ENCODE measurements at regions not wholly inside any gene's neighbourhood (a gene's known extent, or its start where the extent isn't known, plus 50 kb on each side); places are given as distances from the start of the nearest gene placed in this dataset.

- Histone ChIP-seq H3K14ac (ENCODE audit: low read length in 2 of 2) (no peak overlapping the region), H3K4me3 (ENCODE audit: insufficient read depth in 1 of 2, low read depth in 1 of 2, low read length in 2 of 2) (no peak overlapping the region), H3K23ac (ENCODE audit: low read length in 2 of 2) (no peak overlapping the region), H3K4me1 (ENCODE audit: control insufficient read depth, insufficient read depth, low read depth, low read length) (no peaks in the 10 kb centered on the region), H3K4ac (ENCODE audit: low read depth in 1 of 2, low read length in 2 of 2) (no peak overlapping the region), H3K27me3 (ENCODE audit: control insufficient read depth in 1 of 2, insufficient read depth in 1 of 2, low read length in 2 of 2) (no peaks in the 10 kb centered on the region), H2BK5ac (ENCODE audit: low read depth, low read length, poor library complexity, severe bottlenecking) (no peak overlapping the region), H2BK15ac (ENCODE audit: low read depth, poor library complexity, severe bottlenecking) (no peak overlapping the region), H3K9me3 (ENCODE audit: control insufficient read depth, low read length) (no peaks in the 10 kb centered on the region), H2AFZ (ENCODE audit: low read depth, low read length) (no peak overlapping the region), H3K36me3 (ENCODE audit: control insufficient read depth in 1 of 2, insufficient read depth in 2 of 2, low read depth in 1 of 2, low read length in 2 of 2) (no peaks in the 10 kb centered on the region), H2AK5ac (ENCODE audit: low read length, severe bottlenecking) (no peak overlapping the region), H3K79me1 (replicated peaks; ENCODE audit: low read length, poor library complexity, severe bottlenecking) (no peaks in the 10 kb centered on the region), H3K18ac (ENCODE audit: low read depth in 1 of 2, low read length in 2 of 2) (no peak overlapping the region), H3K9ac (ENCODE audit: low read length) (no peak overlapping the region), H2BK120ac (ENCODE audit: low read depth, low read length) (no peak overlapping the region), H4K8ac (ENCODE audit: low read length) (no peak overlapping the region), H3K27ac (ENCODE audit: low read length, poor library complexity, severe bottlenecking) (no peak overlapping the region), H3K4me2 (ENCODE audit: low read length, poor library complexity, severe bottlenecking) (no peak overlapping the region), H2BK12ac (ENCODE audit: low read length in 2 of 2) (no peak overlapping the region), H4K91ac (ENCODE audit: low read length) (no peak overlapping the region)
- 100% methylated on average over 1 of the region's 2 CpGs for WGBS
- DNase-seq = no peak
Observed at GRCh38 chr3:174675406-174675805, 183.7 kb upstream of the NAALADL2 start.

GRCh38 chr3:174681784-174682183 is 177.3 kb upstream of the NAALADL2 start:
- WGBS = 88% methylated on average over 1 of the region's 1 CpG
- Histone ChIP-seq H3K4ac (ENCODE audit: low read depth in 1 of 2, low read length in 2 of 2) (no peak overlapping the region), H2AK5ac (ENCODE audit: low read length, severe bottlenecking) (no peak overlapping the region), H2BK12ac (ENCODE audit: low read length in 2 of 2) (no peak overlapping the region), H3K23ac (ENCODE audit: low read length in 2 of 2) (no peak overlapping the region), H4K91ac (ENCODE audit: low read length) (no peak overlapping the region), H3K27me3 (ENCODE audit: control insufficient read depth in 1 of 2, insufficient read depth in 1 of 2, low read length in 2 of 2) (no peaks in the 10 kb centered on the region), H3K4me2 (ENCODE audit: low read length, poor library complexity, severe bottlenecking) (no peak overlapping the region), H2BK120ac (ENCODE audit: low read depth, low read length) (no peak overlapping the region), H3K14ac (ENCODE audit: low read length in 2 of 2) (no peak overlapping the region), H2BK15ac (ENCODE audit: low read depth, poor library complexity, severe bottlenecking) (no peak overlapping the region), H3K79me1 (replicated peaks; ENCODE audit: low read length, poor library complexity, severe bottlenecking) (no peaks in the 10 kb centered on the region), H3K9ac (ENCODE audit: low read length) (no peak overlapping the region), H3K36me3 (ENCODE audit: control insufficient read depth in 1 of 2, insufficient read depth in 2 of 2, low read depth in 1 of 2, low read length in 2 of 2) (no peaks in the 10 kb centered on the region), H4K8ac (ENCODE audit: low read length) (no peak overlapping the region), H2AFZ (ENCODE audit: low read depth, low read length) (no peak overlapping the region), H3K4me1 (ENCODE audit: control insufficient read depth, insufficient read depth, low read depth, low read length) (no peaks in the 10 kb centered on the region), H3K27ac (ENCODE audit: low read length, poor library complexity, severe bottlenecking) (no peak overlapping the region), H2BK5ac (ENCODE audit: low read depth, low read length, poor library complexity, severe bottlenecking) (no peak overlapping the region), H3K9me3 (ENCODE audit: control insufficient read depth, low read length) (peaks cover 10% of the 10 kb centered on the region), H3K18ac (ENCODE audit: low read depth in 1 of 2, low read length in 2 of 2) (no peak overlapping the region), H3K4me3 (ENCODE audit: insufficient read depth in 1 of 2, low read depth in 1 of 2, low read length in 2 of 2) (no peak overlapping the region)
- no peak for DNase-seq

- Histone ChIP-seq H3K14ac (ENCODE audit: low read length in 2 of 2) (no peak overlapping the region), H3K4me1 (ENCODE audit: control insufficient read depth, insufficient read depth, low read depth, low read length) (no peaks in the 10 kb centered on the region), H3K27ac (ENCODE audit: low read length, poor library complexity, severe bottlenecking) (no peak overlapping the region), H2BK120ac (ENCODE audit: low read depth, low read length) (no peak overlapping the region), H3K4me3 (ENCODE audit: insufficient read depth in 1 of 2, low read depth in 1 of 2, low read length in 2 of 2) (no peak overlapping the region), H2BK5ac (ENCODE audit: low read depth, low read length, poor library complexity, severe bottlenecking) (no peak overlapping the region), H3K36me3 (ENCODE audit: control insufficient read depth in 1 of 2, insufficient read depth in 2 of 2, low read depth in 1 of 2, low read length in 2 of 2) (no peaks in the 10 kb centered on the region), H2BK12ac (ENCODE audit: low read length in 2 of 2) (no peak overlapping the region), H3K27me3 (ENCODE audit: control insufficient read depth in 1 of 2, insufficient read depth in 1 of 2, low read length in 2 of 2) (no peaks in the 10 kb centered on the region), H2AFZ (ENCODE audit: low read depth, low read length) (no peak overlapping the region), H4K91ac (ENCODE audit: low read length) (no peak overlapping the region), H3K9ac (ENCODE audit: low read length) (no peak overlapping the region), H3K4ac (ENCODE audit: low read depth in 1 of 2, low read length in 2 of 2) (no peak overlapping the region), H2AK5ac (ENCODE audit: low read length, severe bottlenecking) (no peak overlapping the region), H4K8ac (ENCODE audit: low read length) (no peak overlapping the region), H2BK15ac (ENCODE audit: low read depth, poor library complexity, severe bottlenecking) (no peak overlapping the region), H3K18ac (ENCODE audit: low read depth in 1 of 2, low read length in 2 of 2) (no peak overlapping the region), H3K9me3 (ENCODE audit: control insufficient read depth, low read length) (peaks cover 10% of the 10 kb centered on the region), H3K4me2 (ENCODE audit: low read length, poor library complexity, severe bottlenecking) (no peak overlapping the region), H3K23ac (ENCODE audit: low read length in 2 of 2) (no peak overlapping the region), H3K79me1 (replicated peaks; ENCODE audit: low read length, poor library complexity, severe bottlenecking) (no peaks in the 10 kb centered on the region)
- no peak for DNase-seq
- WGBS = 85% methylated on average over 3 of the region's 4 CpGs
Observed at GRCh38 chr3:174685796-174686195, 173.3 kb upstream of the NAALADL2 start.

- H2BK120ac ChIP-seq (ENCODE audit: low read depth, low read length) = no peak overlapping the region
- WGBS = no CpG with 5 or more reads among the region's 1 CpG
- H3K79me1 ChIP-seq (replicated peaks; ENCODE audit: low read length, poor library complexity, severe bottlenecking) = no peaks in the 10 kb centered on the region
- H3K27me3 ChIP-seq (ENCODE audit: control insufficient read depth in 1 of 2, insufficient read depth in 1 of 2, low read length in 2 of 2) = no peaks in the 10 kb centered on the region
- no peak overlapping the region for H3K4me2 ChIP-seq (ENCODE audit: low read length, poor library complexity, severe bottlenecking)
- no peak overlapping the region for H3K9ac ChIP-seq (ENCODE audit: low read length)
- H3K9me3 ChIP-seq (ENCODE audit: control insufficient read depth, low read length) = no peaks in the 10 kb centered on the region
- H3K14ac ChIP-seq (ENCODE audit: low read length in 2 of 2) = no peak overlapping the region
- no peaks in the 10 kb centered on the region for H3K36me3 ChIP-seq (ENCODE audit: control insufficient read depth in 1 of 2, insufficient read depth in 2 of 2, low read depth in 1 of 2, low read length in 2 of 2)
- H2AK5ac ChIP-seq (ENCODE audit: low read length, severe bottlenecking) = no peak overlapping the region
- H2AFZ ChIP-seq (ENCODE audit: low read depth, low read length) = no peak overlapping the region
- no peak overlapping the region for H3K4ac ChIP-seq (ENCODE audit: low read depth in 1 of 2, low read length in 2 of 2)
- no peaks in the 10 kb centered on the region for H3K4me1 ChIP-seq (ENCODE audit: control insufficient read depth, insufficient read depth, low read depth, low read length)
- H3K23ac ChIP-seq (ENCODE audit: low read length in 2 of 2) = no peak overlapping the region
- no peak overlapping the region for H2BK15ac ChIP-seq (ENCODE audit: low read depth, poor library complexity, severe bottlenecking)
- H3K4me3 ChIP-seq (ENCODE audit: insufficient read depth in 1 of 2, low read depth in 1 of 2, low read length in 2 of 2) = no peak overlapping the region
- H3K27ac ChIP-seq (ENCODE audit: low read length, poor library complexity, severe bottlenecking) = no peak overlapping the region
- H4K91ac ChIP-seq (ENCODE audit: low read length) = no peak overlapping the region
- no peak overlapping the region for H2BK12ac ChIP-seq (ENCODE audit: low read length in 2 of 2)
- H2BK5ac ChIP-seq (ENCODE audit: low read depth, low read length, poor library complexity, severe bottlenecking) = no peak overlapping the region
- no peak overlapping the region for H3K18ac ChIP-seq (ENCODE audit: low read depth in 1 of 2, low read length in 2 of 2)
- H4K8ac ChIP-seq (ENCODE audit: low read length) = no peak overlapping the region
- no peak for DNase-seq
Observed at GRCh38 chr3:174697310-174697709, 161.8 kb upstream of the NAALADL2 start.

Data from mesenchymal stem cell (in vitro differentiated cells and primary cell).